ENCODE measurements at regions not wholly inside any gene's neighbourhood (a gene's known extent, or its start where the extent isn't known, plus 50 kb on each side); places are given as distances from the start of the nearest gene placed in this dataset.

DNA sequence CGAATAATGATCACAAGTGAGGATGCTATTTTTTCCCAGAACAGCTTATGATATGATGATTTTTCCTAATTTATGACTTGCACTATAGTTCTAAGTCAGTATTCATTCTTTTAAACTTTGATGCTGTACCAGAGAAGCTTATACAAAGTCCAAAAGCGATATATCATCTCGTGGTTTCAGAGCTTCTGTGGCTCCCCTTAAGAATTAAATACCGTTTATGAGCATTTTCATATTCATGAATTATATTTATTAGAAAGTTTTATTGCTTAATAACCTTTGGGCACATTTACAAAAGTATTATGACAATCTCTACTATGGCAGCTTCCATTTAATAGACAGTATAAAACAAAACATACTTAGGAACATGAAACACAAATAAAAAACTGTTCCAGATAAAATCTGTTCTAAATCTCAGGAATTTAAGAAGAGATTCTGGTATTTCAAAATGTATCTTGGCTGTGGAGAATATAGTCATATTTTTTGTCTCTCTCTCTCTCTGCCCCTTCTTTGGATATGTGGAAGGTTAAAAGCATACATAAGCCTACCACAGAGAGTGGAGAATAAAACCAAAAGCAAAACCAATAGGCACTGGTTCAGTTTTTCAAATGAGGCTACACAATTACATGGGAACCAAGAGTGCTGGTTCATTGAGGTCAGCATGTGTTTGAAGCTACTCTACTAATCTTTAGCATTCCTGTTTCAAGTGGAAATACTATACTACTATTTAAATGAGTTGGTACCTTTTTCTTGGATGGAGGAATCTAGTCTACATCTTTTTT lies 884.5 kb upstream of the GJE1 start:
- TF ChIP-seq EZH2 (IDR thresholded peaks at IDR 0.05; ENCODE audit: low read depth) = no peak
- TF ChIP-seq, protein P1, sequence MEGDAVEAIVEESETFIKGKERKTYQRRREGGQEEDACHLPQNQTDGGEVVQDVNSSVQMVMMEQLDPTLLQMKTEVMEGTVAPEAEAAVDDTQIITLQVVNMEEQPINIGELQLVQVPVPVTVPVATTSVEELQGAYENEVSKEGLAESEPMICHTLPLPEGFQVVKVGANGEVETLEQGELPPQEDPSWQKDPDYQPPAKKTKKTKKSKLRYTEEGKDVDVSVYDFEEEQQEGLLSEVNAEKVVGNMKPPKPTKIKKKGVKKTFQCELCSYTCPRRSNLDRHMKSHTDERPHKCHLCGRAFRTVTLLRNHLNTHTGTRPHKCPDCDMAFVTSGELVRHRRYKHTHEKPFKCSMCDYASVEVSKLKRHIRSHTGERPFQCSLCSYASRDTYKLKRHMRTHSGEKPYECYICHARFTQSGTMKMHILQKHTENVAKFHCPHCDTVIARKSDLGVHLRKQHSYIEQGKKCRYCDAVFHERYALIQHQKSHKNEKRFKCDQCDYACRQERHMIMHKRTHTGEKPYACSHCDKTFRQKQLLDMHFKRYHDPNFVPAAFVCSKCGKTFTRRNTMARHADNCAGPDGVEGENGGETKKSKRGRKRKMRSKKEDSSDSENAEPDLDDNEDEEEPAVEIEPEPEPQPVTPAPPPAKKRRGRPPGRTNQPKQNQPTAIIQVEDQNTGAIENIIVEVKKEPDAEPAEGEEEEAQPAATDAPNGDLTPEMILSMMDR (conservative IDR thresholded peaks at IDR 0.05) = no peak

Data from PC-9 (cell line).